SK-N-SH (cell line): ENCODE measurements at regions not wholly inside any gene's neighbourhood (a gene's known extent, or its start where the extent isn't known, plus 50 kb on each side); places are given as distances from the start of the nearest gene placed in this dataset.
A peak's percentile ranks its signal among the peaks of the same experiment; 100 is the strongest.

Experiments
- CTCF ChIA-PET: fragments of 300-600, 350-600 bp; formaldehyde crosslinking; extraction: SDS; loops from one replicate; lab custom pipeline; 2021; lab: Yijun Ruan, JAX
- POLR2A ChIA-PET: fragments of 350-600 bp; sonication (Branson Sonifier 250); formaldehyde crosslinking; extraction: SDS; loops from one replicate; lab custom pipeline; 2020; ENCODE audit warnings: antibody characterized with exemption, inconsistent platforms; lab: Yijun Ruan, JAX
- DNase-seq: peaks from one replicate; pipeline ENCODE4 v3.0.0; 2012
- H2AFZ ChIP-seq: fragments of 200-600 bp; sonication (generic); 2 replicates; pipeline ENCODE4 v1.8.1; 2016; ENCODE audit warnings: antibody characterized with exemption, mild to moderate bottlenecking, low read depth
- H3F3A ChIP-seq: fragments of 200-600 bp; sonication (generic); replicated peaks from 2 replicates; pipeline ENCODE3; 2016; ENCODE audit warnings: antibody characterized with exemption, mild to moderate bottlenecking; ENCODE audit not compliant: insufficient read depth
- H3K27ac ChIP-seq, 2 experiments: fragments of 200-500 bp in 1 of 2; fragments of 200-600 bp in 1 of 2; sonication (Bioruptor generic) in 1 of 2; sonication (generic), shearing (Covaris generic) in 1 of 2; 2 replicates each; pipeline versions ENCODE4 v1.5.1 to v1.6.1; 2014 to 2016; ENCODE audit warnings: low read depth in 2 of 2, inconsistent platforms in 1 of 2, low read length in 1 of 2, mild to moderate bottlenecking in 1 of 2, mixed read lengths in 1 of 2
- H3K27me3 ChIP-seq: fragments of 200-600 bp; sonication (generic), shearing (Covaris generic); 2 replicates; pipeline ENCODE4 v1.6.1; 2016; ENCODE audit warnings: mixed run types; ENCODE audit not compliant: insufficient read depth
- H3K36me3 ChIP-seq, 2 experiments: fragments of 200-500 bp in 1 of 2; fragments of 200-600 bp in 1 of 2; sonication (Bioruptor generic) in 1 of 2; sonication (generic) in 1 of 2; replicated peaks in 1 of 2; 2 replicates each; pipeline versions ENCODE3 to v1.5.1; 2014 to 2016; ENCODE audit warnings: low read length in 1 of 2, mild to moderate bottlenecking in 1 of 2; ENCODE audit not compliant: insufficient read depth in 2 of 2, control insufficient read depth in 1 of 2
- H3K4me1 ChIP-seq, 2 experiments: fragments of 200-500 bp in 1 of 2; fragments of 200-600 bp in 1 of 2; sonication (Bioruptor generic) in 1 of 2; sonication (generic), shearing (Covaris generic) in 1 of 2; 2 replicates each; pipeline versions ENCODE4 v1.5.1 to v1.6.1; 2014 to 2016; ENCODE audit warnings: low read depth in 1 of 2, low read length in 1 of 2, mixed run types in 1 of 2; ENCODE audit not compliant: insufficient read depth in 2 of 2, control insufficient read depth in 1 of 2
- H3K4me2 ChIP-seq: fragments of 200-600 bp; sonication (generic), shearing (Covaris generic); 2 replicates; pipeline ENCODE4 v1.6.1; 2017; ENCODE audit warnings: mixed run types
- H3K4me3 ChIP-seq, 2 experiments: fragments of 200-500 bp in 1 of 2; fragments of 200-600 bp in 1 of 2; sonication (Bioruptor generic) in 1 of 2; sonication (generic), shearing (Covaris generic) in 1 of 2; 2 replicates each; pipeline versions ENCODE4 v1.5.1 to v1.8.1; 2014 to 2016; ENCODE audit warnings: low read depth in 2 of 2, inconsistent platforms in 1 of 2, low read length in 1 of 2, mild to moderate bottlenecking in 1 of 2, mixed read lengths in 1 of 2, moderate library complexity in 1 of 2
- H3K79me2 ChIP-seq: fragments of 200-600 bp; sonication (generic); 2 replicates; pipeline ENCODE4 v1.8.1; 2017; ENCODE audit warnings: mild to moderate bottlenecking; ENCODE audit not compliant: insufficient read depth
- H3K9ac ChIP-seq: fragments of 200-600 bp; sonication (generic); 2 replicates; pipeline ENCODE4 v1.6.1; 2017; ENCODE audit warnings: mixed run types
- H3K9me2 ChIP-seq: fragments of 200-600 bp; sonication (generic); 2 replicates; pipeline ENCODE4 v1.6.1; 2017; ENCODE audit warnings: mixed run types
- H3K9me3 ChIP-seq: fragments of 200-600 bp; sonication (generic); 2 replicates; pipeline ENCODE4 v1.6.1; 2017; ENCODE audit warnings: mixed run types, mild to moderate bottlenecking, moderate library complexity
- H4K20me1 ChIP-seq: fragments of 200-600 bp; sonication (generic); 2 replicates; pipeline ENCODE4 v1.6.1; 2017; ENCODE audit warnings: mild to moderate bottlenecking, mixed run types; ENCODE audit not compliant: insufficient read depth
- CHD2 ChIP-seq: fragments of 150-350 bp; IDR thresholded peaks from 2 replicates; pipeline ENCODE4 v1.6.1; 2018; ENCODE audit warnings: low read length; ENCODE audit not compliant: partially characterized antibody
- ELF1 ChIP-seq: IDR thresholded peaks from 2 replicates; pipeline ENCODE4 v1.4.0; 2012
- EP300 ChIP-seq, 2 experiments: IDR thresholded peaks; 2 replicates each; pipeline versions ENCODE4 v1.4.0 to v1.6.1; 2012; ENCODE audit warnings: borderline replicate concordance in 1 of 2, low read depth in 1 of 2, low read length in 1 of 2
- FOSL2 ChIP-seq: IDR thresholded peaks from 2 replicates; pipeline ENCODE4 v1.4.0; 2012; ENCODE audit warnings: low read depth, mild to moderate bottlenecking, moderate library complexity, borderline replicate concordance
- GABPA ChIP-seq: IDR thresholded peaks from 2 replicates; pipeline ENCODE4 v1.4.0; 2012; ENCODE audit warnings: low read depth, mild to moderate bottlenecking
- GATA2 ChIP-seq: sonication (generic); formaldehyde crosslinking; IDR thresholded peaks from 2 replicates; pipeline ENCODE4 v1.5.0; 2020; ENCODE audit warnings: mild to moderate bottlenecking, missing genetic modification reagents
- JUND ChIP-seq: IDR thresholded peaks from 2 replicates; pipeline ENCODE4 v1.4.0; 2012
- NFIC ChIP-seq: IDR thresholded peaks from 2 replicates; pipeline ENCODE4 v1.4.0; 2012; ENCODE audit warnings: borderline replicate concordance
- NRF1 ChIP-seq: IDR thresholded peaks from 2 replicates; pipeline ENCODE4 v1.6.1; 2012; ENCODE audit warnings: low read depth, mild to moderate bottlenecking, low read length
- PBX3 ChIP-seq: IDR thresholded peaks from 2 replicates; pipeline ENCODE4; 2012
- RCOR1 ChIP-seq: fragments of 150-350 bp; IDR thresholded peaks from 2 replicates; pipeline ENCODE4 v1.6.1; 2017; ENCODE audit warnings: antibody characterized with exemption, low read length
- SIN3A ChIP-seq: IDR thresholded peaks from 2 replicates; pipeline ENCODE4 v1.6.1; 2012; ENCODE audit warnings: low read depth, mild to moderate bottlenecking, low read length, moderate library complexity, borderline replicate concordance
- TCF12 ChIP-seq: IDR thresholded peaks from 2 replicates; pipeline ENCODE4 v1.4.0; 2012
- YY1 ChIP-seq: IDR thresholded peaks from 2 replicates; pipeline ENCODE4 v1.4.0; 2012; ENCODE audit warnings: low read depth, mild to moderate bottlenecking
- WGBS: methylation state at CpG from one replicate; pipeline ENCODE4 v1.1.6; 2017; ENCODE audit warnings: low lambda C conversion rate; 5-methylcytosine and 5-hydroxymethylcytosine counted together
- TF ChIP-seq, protein P1 (sequence below): fragments of 150-350 bp; IDR thresholded peaks from 2 replicates; pipeline ENCODE4 v1.6.1; 2016; ENCODE audit warnings: mild to moderate bottlenecking, low read depth, low read length
- TF ChIP-seq, protein P2 (sequence below): IDR thresholded peaks from 2 replicates; pipeline ENCODE4 v1.6.1; 2012; ENCODE audit warnings: mild to moderate bottlenecking, low read depth, low read length, moderate library complexity

- H3K36me3 ChIP-seq, result no peaks in the 10 kb centered on the region
- TF ChIP-seq FOSL2 (peak; percentile 18; the same call in 1 of the 2 replicates), PBX3 (peak; percentile 45; the same call in 1 of the 2 replicates), NFIC (no peak), RCOR1 (no peak)
- 0 out of 2 replicates have a peak overlapping the region, but pooled peaks have one; percentile 23 for H2AFZ ChIP-seq
- DNase-seq, result no peak
- no peaks in the 10 kb centered on the region for H3K79me2 ChIP-seq
- no peaks in the 10 kb centered on the region for H3K9me3 ChIP-seq
- H3K4me3 ChIP-seq, result no peak overlapping the region
- peaks cover 8 to 9% of the 10 kb centered on the region in 2 experiments; a peak in 2 of 4 replicates for H3K4me1 ChIP-seq
- no peaks in the 10 kb centered on the region for H3K27me3 ChIP-seq
- CTCF ChIA-PET, result interaction anchor here (0.9 to 1.2 kb wide), 2 partner anchors 80 to 294 kb away, joined by 3 to 5 read pairs; no protein-coding TSS in a partner anchor
- H3K4me2 ChIP-seq, result no peak overlapping the region
- POLR2A ChIA-PET, result no interaction called here
- H3K9me2 ChIP-seq, result no peaks in the 10 kb centered on the region
- H3K27ac ChIP-seq, result no peak overlapping the region
- H4K20me1 ChIP-seq, result no peaks in the 10 kb centered on the region
- 57% methylated on average over 5 of the region's 5 CpGs for WGBS
- H3F3A ChIP-seq, result no peaks in the 10 kb centered on the region
- H3K9ac ChIP-seq, result no peak overlapping the region
Measured at GRCh38 chr18:62663731-62664336, 51.5 kb upstream of the PHLPP1 start.

DNA sequence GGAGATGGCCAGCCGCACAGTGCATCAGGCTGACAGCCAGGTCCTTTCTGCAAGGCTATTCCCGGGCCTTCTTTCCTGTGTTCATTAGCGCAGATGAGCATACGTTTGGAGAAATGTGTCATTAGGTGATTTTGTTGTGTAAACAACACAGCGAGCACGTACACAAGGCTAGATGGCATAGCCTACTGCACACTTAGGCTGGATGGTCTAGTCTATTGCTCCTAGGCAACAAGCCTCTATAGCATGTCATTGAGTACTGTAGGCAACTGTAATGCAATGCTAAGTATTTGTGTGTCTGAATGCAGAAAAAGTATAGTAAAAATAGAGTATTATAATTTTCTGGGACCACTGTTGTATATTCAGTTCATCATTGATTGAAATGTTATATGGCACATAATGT lies 50.9 kb upstream of the PHLPP1 start:
- no peaks in the 10 kb centered on the region for H3K36me3 ChIP-seq
- DNase-seq, result no peak
- no peaks in the 10 kb centered on the region for H4K20me1 ChIP-seq
- H3K4me2 ChIP-seq, result no peak overlapping the region
- no peaks in the 10 kb centered on the region for H3K27me3 ChIP-seq
- H3F3A ChIP-seq, result no peaks in the 10 kb centered on the region
- H3K9me3 ChIP-seq, result no peaks in the 10 kb centered on the region
- no peak overlapping the region for H2AFZ ChIP-seq
- no peak overlapping the region for H3K4me3 ChIP-seq
- TF ChIP-seq NRF1, result no peak
- TF ChIP-seq, protein P1, sequence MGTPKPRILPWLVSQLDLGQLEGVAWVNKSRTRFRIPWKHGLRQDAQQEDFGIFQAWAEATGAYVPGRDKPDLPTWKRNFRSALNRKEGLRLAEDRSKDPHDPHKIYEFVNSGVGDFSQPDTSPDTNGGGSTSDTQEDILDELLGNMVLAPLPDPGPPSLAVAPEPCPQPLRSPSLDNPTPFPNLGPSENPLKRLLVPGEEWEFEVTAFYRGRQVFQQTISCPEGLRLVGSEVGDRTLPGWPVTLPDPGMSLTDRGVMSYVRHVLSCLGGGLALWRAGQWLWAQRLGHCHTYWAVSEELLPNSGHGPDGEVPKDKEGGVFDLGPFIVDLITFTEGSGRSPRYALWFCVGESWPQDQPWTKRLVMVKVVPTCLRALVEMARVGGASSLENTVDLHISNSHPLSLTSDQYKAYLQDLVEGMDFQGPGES, result no peak
- peaks cover 8 to 9% of the 10 kb centered on the region in 2 experiments; a peak in 2 of 4 replicates for H3K4me1 ChIP-seq
- H3K79me2 ChIP-seq, result no peaks in the 10 kb centered on the region
- CTCF ChIA-PET, result interaction anchor here (1.2 kb wide), 1 partner anchor 80 kb away, joined by 5 read pairs; no protein-coding TSS in a partner anchor
- H3K27ac ChIP-seq, result no peak overlapping the region
- no peak overlapping the region for H3K9ac ChIP-seq
- POLR2A ChIA-PET, result no interaction called here
- 85% methylated on average over 6 of the region's 6 CpGs for WGBS
- no peaks in the 10 kb centered on the region for H3K9me2 ChIP-seq

DNA sequence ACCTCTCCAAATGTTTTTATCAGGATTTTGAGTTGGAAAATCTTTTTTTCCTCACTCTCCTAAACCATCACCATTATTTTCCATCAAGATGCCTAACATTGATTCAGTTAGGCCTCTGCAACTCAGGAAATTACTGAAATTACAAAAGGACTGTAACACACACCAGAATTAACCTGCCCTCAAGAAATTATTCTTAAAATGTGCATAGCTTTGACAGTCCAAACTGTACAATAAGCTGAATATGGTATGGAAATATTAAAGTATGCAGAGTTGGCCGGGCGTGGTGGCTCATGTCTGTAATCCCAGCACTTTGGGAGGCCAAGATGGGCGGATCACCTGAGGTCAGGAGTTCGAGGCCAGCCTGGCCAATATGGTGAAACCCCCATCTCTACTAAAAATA lies 50.2 kb upstream of the PHLPP1 start:
- Histone ChIP-seq H3K4me1 (peaks cover 5 to 8% of the 10 kb centered on the region in 2 experiments; a peak in 2 of 4 replicates), H3K27me3 (no peaks in the 10 kb centered on the region), H4K20me1 (no peaks in the 10 kb centered on the region), H3K4me3 (no peak overlapping the region), H3K27ac (no peak overlapping the region), H3K9me3 (no peaks in the 10 kb centered on the region), H3K4me2 (no peak overlapping the region), H2AFZ (no peak overlapping the region), H3F3A (no peaks in the 10 kb centered on the region), H3K36me3 (no peaks in the 10 kb centered on the region), H3K79me2 (no peaks in the 10 kb centered on the region), H3K9ac (no peak overlapping the region), H3K9me2 (no peaks in the 10 kb centered on the region)
- POLR2A ChIA-PET, result no interaction called here
- CTCF ChIA-PET, result no interaction called here
- DNase-seq, result no peak
- 74% methylated on average over 4 of the region's 4 CpGs for WGBS
- TF ChIP-seq CHD2, result no peak
- TF ChIP-seq RCOR1, result no peak
- no peak for TF ChIP-seq EP300 (IDR thresholded peaks at IDR 0.05; ENCODE audit: borderline replicate concordance in 1 of 2, low read depth in 1 of 2, low read length in 1 of 2)
- TF ChIP-seq ELF1, result no peak
- no peak for TF ChIP-seq NFIC
- no peak for TF ChIP-seq SIN3A
- no peak for TF ChIP-seq GABPA
- TF ChIP-seq JUND, result no peak
- no peak for TF ChIP-seq YY1
- TF ChIP-seq, protein P2, sequence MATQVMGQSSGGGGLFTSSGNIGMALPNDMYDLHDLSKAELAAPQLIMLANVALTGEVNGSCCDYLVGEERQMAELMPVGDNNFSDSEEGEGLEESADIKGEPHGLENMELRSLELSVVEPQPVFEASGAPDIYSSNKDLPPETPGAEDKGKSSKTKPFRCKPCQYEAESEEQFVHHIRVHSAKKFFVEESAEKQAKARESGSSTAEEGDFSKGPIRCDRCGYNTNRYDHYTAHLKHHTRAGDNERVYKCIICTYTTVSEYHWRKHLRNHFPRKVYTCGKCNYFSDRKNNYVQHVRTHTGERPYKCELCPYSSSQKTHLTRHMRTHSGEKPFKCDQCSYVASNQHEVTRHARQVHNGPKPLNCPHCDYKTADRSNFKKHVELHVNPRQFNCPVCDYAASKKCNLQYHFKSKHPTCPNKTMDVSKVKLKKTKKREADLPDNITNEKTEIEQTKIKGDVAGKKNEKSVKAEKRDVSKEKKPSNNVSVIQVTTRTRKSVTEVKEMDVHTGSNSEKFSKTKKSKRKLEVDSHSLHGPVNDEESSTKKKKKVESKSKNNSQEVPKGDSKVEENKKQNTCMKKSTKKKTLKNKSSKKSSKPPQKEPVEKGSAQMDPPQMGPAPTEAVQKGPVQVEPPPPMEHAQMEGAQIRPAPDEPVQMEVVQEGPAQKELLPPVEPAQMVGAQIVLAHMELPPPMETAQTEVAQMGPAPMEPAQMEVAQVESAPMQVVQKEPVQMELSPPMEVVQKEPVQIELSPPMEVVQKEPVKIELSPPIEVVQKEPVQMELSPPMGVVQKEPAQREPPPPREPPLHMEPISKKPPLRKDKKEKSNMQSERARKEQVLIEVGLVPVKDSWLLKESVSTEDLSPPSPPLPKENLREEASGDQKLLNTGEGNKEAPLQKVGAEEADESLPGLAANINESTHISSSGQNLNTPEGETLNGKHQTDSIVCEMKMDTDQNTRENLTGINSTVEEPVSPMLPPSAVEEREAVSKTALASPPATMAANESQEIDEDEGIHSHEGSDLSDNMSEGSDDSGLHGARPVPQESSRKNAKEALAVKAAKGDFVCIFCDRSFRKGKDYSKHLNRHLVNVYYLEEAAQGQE, result no peak
- TF ChIP-seq GATA2 (CRISPR knock-in tag), result no peak
- TF ChIP-seq TCF12, result no peak
